ENCODE measurements at regions not wholly inside any gene's neighbourhood (a gene's known extent, or its start where the extent isn't known, plus 50 kb on each side); places are given as distances from the start of the nearest gene placed in this dataset.

- Histone ChIP-seq H3K9me3 (ENCODE audit: control insufficient read depth, insufficient read depth, low read depth, low read length) (no peaks in the 10 kb centered on the region), H3K4me1 (ENCODE audit: control insufficient read depth, insufficient read depth, low read length) (no peaks in the 10 kb centered on the region), H3K36me3 (ENCODE audit: control insufficient read depth in 2 of 2, insufficient read depth in 1 of 2, low read length in 2 of 2) (no peaks in the 10 kb centered on the region), H3K4me3 (ENCODE audit: low read depth, low read length) (no peak overlapping the region), H3K27ac (ENCODE audit: extremely low read depth, low read depth, low read length) (no peak overlapping the region)
- POLR2A ChIA-PET = no interaction called here
- TF ChIP-seq ZNF184 (tag by site-specific recombination; IDR thresholded peaks at IDR 0.05) (no peak), ZNF558 (tag by site-specific recombination; IDR thresholded peaks at IDR 0.05) (peak; percentile 100)
- CTCF ChIA-PET = no interaction called here
Measured at GRCh38 chr10:46169736-46170135, 117.1 kb upstream of the ANTXRL start.

- no peak for TF ChIP-seq ZNF155 (tag by site-specific recombination; IDR thresholded peaks at IDR 0.05)
- TF ChIP-seq ZNF707 (tag by site-specific recombination; IDR thresholded peaks at IDR 0.05) = no peak
- TF ChIP-seq ZNF146 (tag by site-specific recombination; IDR thresholded peaks at IDR 0.05) = peak; percentile 60
- TF ChIP-seq ZXDB (tag by site-specific recombination; IDR thresholded peaks at IDR 0.05) = no peak
- TF ChIP-seq ZNF362 (tag by site-specific recombination; IDR thresholded peaks at IDR 0.05) = no peak
- H3K4me3 ChIP-seq (ENCODE audit: low read depth, low read length) = no peak overlapping the region
- H3K27ac ChIP-seq (ENCODE audit: extremely low read depth, low read depth, low read length) = no peak overlapping the region
- H3K4me1 ChIP-seq (ENCODE audit: control insufficient read depth, insufficient read depth, low read length) = no peaks in the 10 kb centered on the region
- ChIA-PET CTCF (no interaction called here), POLR2A (no interaction called here)
- no peaks in the 10 kb centered on the region for H3K36me3 ChIP-seq (ENCODE audit: control insufficient read depth in 2 of 2, insufficient read depth in 1 of 2, low read length in 2 of 2)
- H3K9me3 ChIP-seq (ENCODE audit: control insufficient read depth, insufficient read depth, low read depth, low read length) = no peaks in the 10 kb centered on the region
Measured at GRCh38 chr10:46170789-46171188, 116.0 kb upstream of the ANTXRL start.

- Histone ChIP-seq H3K9me3 (ENCODE audit: control insufficient read depth, insufficient read depth, low read depth, low read length) (no peaks in the 10 kb centered on the region), H3K36me3 (ENCODE audit: control insufficient read depth in 2 of 2, insufficient read depth in 1 of 2, low read length in 2 of 2) (no peaks in the 10 kb centered on the region), H3K4me1 (ENCODE audit: control insufficient read depth, insufficient read depth, low read length) (no peaks in the 10 kb centered on the region), H3K27ac (ENCODE audit: extremely low read depth, low read depth, low read length) (no peak overlapping the region), H3K4me3 (ENCODE audit: low read depth, low read length) (no peak overlapping the region)
- TF ChIP-seq ZNF391 (tag by site-specific recombination; IDR thresholded peaks at IDR 0.05; ENCODE audit: borderline replicate concordance, low read depth) (no peak), ZNF621 (tag by site-specific recombination; IDR thresholded peaks at IDR 0.05) (no peak), PRDM10 (tag by site-specific recombination; IDR thresholded peaks at IDR 0.05) (no peak), ZNF19 (tag by site-specific recombination; IDR thresholded peaks at IDR 0.05; ENCODE audit: low read depth) (no peak), YY1 (tag by site-specific recombination; IDR thresholded peaks at IDR 0.05) (no peak), ZNF311 (tag by site-specific recombination; IDR thresholded peaks at IDR 0.05; ENCODE audit: borderline replicate concordance) (no peak), GFI1B (tag by site-specific recombination; IDR thresholded peaks at IDR 0.05) (no peak), ZNF157 (tag by site-specific recombination; IDR thresholded peaks at IDR 0.05) (no peak), ZBTB49 (tag by site-specific recombination; IDR thresholded peaks at IDR 0.05; ENCODE audit: low read depth) (no peak), BCL6B (tag by site-specific recombination; IDR thresholded peaks at IDR 0.05) (no peak), ZNF362 (tag by site-specific recombination; IDR thresholded peaks at IDR 0.05) (no peak), ZNF398 (tag by site-specific recombination; IDR thresholded peaks at IDR 0.05) (no peak), KLF7 (tag by site-specific recombination; IDR thresholded peaks at IDR 0.05; ENCODE audit: borderline replicate concordance) (no peak)
- POLR2A ChIA-PET = no interaction called here
- CTCF ChIA-PET = no interaction called here
Measured at GRCh38 chr10:46171661-46172060, 115.1 kb upstream of the ANTXRL start.

All from HEK293 (cell line).